Gastroesophageal sphincter (tissue), 4 donors: ENCODE measurements at regions not wholly inside any gene's neighbourhood (a gene's known extent, or its start where the extent isn't known, plus 50 kb on each side); places are given as distances from the start of the nearest gene placed in this dataset.

Experiments
- ATAC-seq: fragments of 150-250 bp; one replicate; pipeline ENCODE4 v1.9.1; 2016; ENCODE audit warnings: mild to moderate bottlenecking, moderate library complexity
- H3K27ac ChIP-seq, 4 donors: fragments of 200-600 bp; sonication (generic) in 3 of 4; 1 replicate in 3 of 4; 2 replicates in 1 of 4; pipeline ENCODE4 v1.5.1; 2016 to 2019
- H3K27me3 ChIP-seq: fragments of 200-600 bp; sonication (generic); one replicate; pipeline ENCODE4 v1.5.1; 2019
- H3K36me3 ChIP-seq, 2 donors: fragments of 200-600 bp; sonication (generic); one replicate each; pipeline ENCODE4 v1.5.1; 2019; ENCODE audit warnings: control low read depth in 1 of 2
- H3K4me1 ChIP-seq, 3 donors: fragments of 200-600 bp; sonication (generic); 1 replicate in 2 of 3; 2 replicates in 1 of 3; pipeline ENCODE4 v1.5.1; 2016 to 2019; ENCODE audit warnings: control low read depth in 2 of 3
- H3K4me3 ChIP-seq, 2 donors: fragments of 200-600 bp; sonication (generic); one replicate each; pipeline ENCODE4 v1.5.1; 2019; ENCODE audit warnings: mild to moderate bottlenecking in 1 of 2, moderate library complexity in 1 of 2
- H3K9me3 ChIP-seq, 3 donors: fragments of 200-600 bp; sonication (generic); one replicate each; pipeline ENCODE4 v1.5.1; 2017 to 2019; ENCODE audit warnings: control low read depth in 2 of 3
- EP300 ChIP-seq: sonication (generic); formaldehyde crosslinking; IDR thresholded peaks from one replicate; pipeline ENCODE4 v1.6.1; 2017; ENCODE audit warnings: antibody characterized with exemption, mild to moderate bottlenecking
- POLR2A ChIP-seq, 2 donors: fragments of 450-650 bp; IDR thresholded peaks; one replicate each; pipeline ENCODE4 v1.6.1; 2017; ENCODE audit warnings: antibody characterized with exemption in 2 of 2, mild to moderate bottlenecking in 2 of 2, moderate library complexity in 1 of 2
- POLR2AphosphoS5 ChIP-seq: sonication (generic); formaldehyde crosslinking; IDR thresholded peaks from one replicate; pipeline ENCODE4 v1.6.1; 2017; ENCODE audit warnings: antibody characterized with exemption
- WGBS, 2 donors: methylation state at CpG; one replicate each; pipeline ENCODE4 v1.1.5; 2018; ENCODE audit warnings: low coverage in 1 of 2; 5-methylcytosine and 5-hydroxymethylcytosine counted together
- TF ChIP-seq, protein P1 (sequence below), 4 experiments: fragments of 200-600 bp in 2 of 4; fragments of 450-650 bp in 2 of 4; sonication (generic) in 1 of 4; IDR thresholded peaks; one replicate each; pipeline ENCODE4 v1.5.1; 2017 to 2019; ENCODE audit warnings: antibody characterized with exemption in 4 of 4, mild to moderate bottlenecking in 2 of 4, moderate library complexity in 2 of 4

DNA sequence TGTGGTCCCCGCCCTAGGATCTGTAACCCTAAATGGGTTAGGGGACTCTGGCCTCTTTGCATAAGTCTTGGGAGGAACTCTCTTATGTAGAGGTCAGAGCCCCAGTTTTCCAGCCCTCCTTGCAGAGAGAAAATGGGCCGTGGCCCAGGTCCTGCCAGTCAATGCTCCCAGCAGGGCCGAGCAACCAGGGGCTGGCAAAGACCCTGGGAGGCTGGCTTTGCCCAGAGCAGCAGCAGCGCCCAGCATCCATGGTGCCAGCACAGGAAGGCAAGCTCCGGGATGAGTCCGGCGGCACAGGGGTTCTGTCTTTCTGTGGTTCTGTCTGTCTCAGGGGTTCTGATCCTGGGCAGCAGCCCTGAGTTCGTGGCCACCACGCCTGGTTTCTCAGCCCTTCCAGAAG is 684.8 kb downstream of the BRD1 start:
- H3K9me3 ChIP-seq: no peaks in the 10 kb centered on the region
- no peak overlapping the region for H3K27ac ChIP-seq
- no peaks in the 10 kb centered on the region for H3K36me3 ChIP-seq
- peaks cover 71% of the 10 kb centered on the region for H3K27me3 ChIP-seq
- 85 to 100% methylated on average over 2 to 6 of the region's 9 CpGs for WGBS, 2 donors
- TF ChIP-seq POLR2A (IDR thresholded peaks at IDR 0.05): no peak
- no peak for TF ChIP-seq EP300
- no peak for TF ChIP-seq POLR2AphosphoS5
- TF ChIP-seq, protein P1, sequence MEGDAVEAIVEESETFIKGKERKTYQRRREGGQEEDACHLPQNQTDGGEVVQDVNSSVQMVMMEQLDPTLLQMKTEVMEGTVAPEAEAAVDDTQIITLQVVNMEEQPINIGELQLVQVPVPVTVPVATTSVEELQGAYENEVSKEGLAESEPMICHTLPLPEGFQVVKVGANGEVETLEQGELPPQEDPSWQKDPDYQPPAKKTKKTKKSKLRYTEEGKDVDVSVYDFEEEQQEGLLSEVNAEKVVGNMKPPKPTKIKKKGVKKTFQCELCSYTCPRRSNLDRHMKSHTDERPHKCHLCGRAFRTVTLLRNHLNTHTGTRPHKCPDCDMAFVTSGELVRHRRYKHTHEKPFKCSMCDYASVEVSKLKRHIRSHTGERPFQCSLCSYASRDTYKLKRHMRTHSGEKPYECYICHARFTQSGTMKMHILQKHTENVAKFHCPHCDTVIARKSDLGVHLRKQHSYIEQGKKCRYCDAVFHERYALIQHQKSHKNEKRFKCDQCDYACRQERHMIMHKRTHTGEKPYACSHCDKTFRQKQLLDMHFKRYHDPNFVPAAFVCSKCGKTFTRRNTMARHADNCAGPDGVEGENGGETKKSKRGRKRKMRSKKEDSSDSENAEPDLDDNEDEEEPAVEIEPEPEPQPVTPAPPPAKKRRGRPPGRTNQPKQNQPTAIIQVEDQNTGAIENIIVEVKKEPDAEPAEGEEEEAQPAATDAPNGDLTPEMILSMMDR (IDR thresholded peaks at IDR 0.05): no peak
- no peak for ATAC-seq
- no peak overlapping the region for H3K4me3 ChIP-seq
- no peaks in the 10 kb centered on the region for H3K4me1 ChIP-seq

GRCh38 chr22:49142296-49142695 is 685.4 kb downstream of the BRD1 start:
- 81 to 92% methylated on average over 7 to 15 of the region's 15 CpGs for WGBS, 2 donors
- TF ChIP-seq EP300 (no peak), POLR2AphosphoS5 (no peak), POLR2A (IDR thresholded peaks at IDR 0.05) (no peak)
- TF ChIP-seq, protein P1 (IDR thresholded peaks at IDR 0.05): no peak
- Histone ChIP-seq H3K4me1 (no peaks in the 10 kb centered on the region), H3K27ac (no peak overlapping the region), H3K9me3 (no peaks in the 10 kb centered on the region), H3K27me3 (peaks cover 67% of the 10 kb centered on the region), H3K36me3 (no peaks in the 10 kb centered on the region), H3K4me3 (no peak overlapping the region)
- ATAC-seq: no peak

GRCh38 chr22:49141761-49142160 is 685.9 kb downstream of the BRD1 start:
- 50 to 75% methylated on average over 1 to 3 of the region's 11 CpGs for WGBS, 2 donors
- no peak for ATAC-seq

GRCh38 chr22:49140911-49141665 is 686.6 kb downstream of the BRD1 start:
- no peaks in the 10 kb centered on the region for H3K36me3 ChIP-seq
- H3K27me3 ChIP-seq: peaks cover 67% of the 10 kb centered on the region
- TF ChIP-seq POLR2AphosphoS5 (no peak), EP300 (no peak), POLR2A (IDR thresholded peaks at IDR 0.05) (no peak)
- TF ChIP-seq, protein P1 (IDR thresholded peaks at IDR 0.05): no peak
- no peak overlapping the region for H3K27ac ChIP-seq
- H3K9me3 ChIP-seq: no peaks in the 10 kb centered on the region
- ATAC-seq: no peak
- WGBS, 2 donors: 63 to 77% methylated on average over 9 to 13 of the region's 24 CpGs
- H3K4me1 ChIP-seq: no peaks in the 10 kb centered on the region
- no peak overlapping the region for H3K4me3 ChIP-seq

More at GRCh38 chr22:49141761-49142160, 685.9 kb downstream of the BRD1 start:
- no peak overlapping the region for H3K4me3 ChIP-seq
- peaks cover 67% of the 10 kb centered on the region for H3K27me3 ChIP-seq
- TF ChIP-seq POLR2AphosphoS5: no peak
- TF ChIP-seq POLR2A (IDR thresholded peaks at IDR 0.05): no peak
- TF ChIP-seq, protein P1 (IDR thresholded peaks at IDR 0.05): no peak
- TF ChIP-seq EP300: no peak
- H3K36me3 ChIP-seq: no peaks in the 10 kb centered on the region
- no peak overlapping the region for H3K27ac ChIP-seq
- H3K9me3 ChIP-seq: no peaks in the 10 kb centered on the region
- no peaks in the 10 kb centered on the region for H3K4me1 ChIP-seq
